HepG2 (cell line): ENCODE measurements at regions not wholly inside any gene's neighbourhood (a gene's known extent, or its start where the extent isn't known, plus 50 kb on each side); places are given as distances from the start of the nearest gene placed in this dataset.

ENCODE experiments used
- ATAC-seq: fragments of 200-7000 bp; cut with Tn5 transposase; 3 replicates; pipeline ENCODE4 v1.9.1; 2020; ENCODE audit warnings: mild to moderate bottlenecking, moderate library complexity
- BruUV-seq: library from RNA; stranded (reverse); fragments of 400-500 nt; replicated peaks from 2 replicates; lab custom pipeline; 2021; lab: Mats Ljungman, UMichigan
- CTCF ChIA-PET: fragments of 300-600 bp; formaldehyde crosslinking; extraction: SDS; loops from one replicate; lab custom pipeline; 2021; ENCODE audit warnings: low total read pairs, inconsistent platforms, low intra/inter-chr PET ratio; lab: Yijun Ruan, JAX
- POLR2A ChIA-PET: fragments of 350-600 bp; sonication (Branson Sonifier 250); formaldehyde crosslinking; loops from one replicate; lab custom pipeline; 2020; ENCODE audit warnings: antibody characterized with exemption, inconsistent platforms; lab: Yijun Ruan, JAX
- DNase-seq: peaks from one replicate; pipeline ENCODE4 v3.0.0-alpha.2; 2015; ENCODE audit warnings: low spot score
- FAIRE-seq: peaks from 3 replicates; lab custom pipeline; 2011; peaks lifted over from hg19 to GRCh38; lab: Jason Lieb, UNC
- H2AFZ ChIP-seq: one replicate; pipeline ENCODE4 v1.6.1; 2011; ENCODE audit warnings: low read length, inconsistent platforms
- H3K27ac ChIP-seq: fragments of 300-600 bp; 3 replicates; pipeline ENCODE4 v1.8.0; 2011; ENCODE audit warnings: mixed run types, mild to moderate bottlenecking, mixed read lengths, low read length, inconsistent platforms; ENCODE audit not compliant: insufficient read depth; ENCODE audit errors: extremely low read length
- H3K27me3 ChIP-seq, 2 experiments: fragments of 200-600 bp in 1 of 2; 2 replicates in 1 of 2; 3 replicates in 1 of 2; pipeline versions ENCODE4 v1.6.0 to v1.8.0; 2011; ENCODE audit warnings: low read length in 2 of 2, mild to moderate bottlenecking in 2 of 2, moderate library complexity in 2 of 2, inconsistent platforms in 1 of 2; ENCODE audit not compliant: insufficient read depth in 2 of 2, control insufficient read depth in 1 of 2
- H3K36me3 ChIP-seq, 2 experiments: fragments of 200-600 bp in 1 of 2; replicated peaks in 1 of 2; 2 replicates in 1 of 2; 3 replicates in 1 of 2; pipeline versions ENCODE4 v1.5.1 to v1.8.0; 2011; ENCODE audit warnings: low read length in 2 of 2, inconsistent platforms in 1 of 2; ENCODE audit not compliant: insufficient read depth in 2 of 2, control insufficient read depth in 1 of 2
- H3K4me1 ChIP-seq: 2 replicates; pipeline ENCODE4 v1.5.1; 2012; ENCODE audit warnings: low read length, inconsistent platforms; ENCODE audit not compliant: insufficient read depth
- H3K4me2 ChIP-seq: 2 replicates; pipeline ENCODE4 v1.6.0; 2011; ENCODE audit warnings: low read depth, low read length, inconsistent platforms
- H3K4me3 ChIP-seq, 3 experiments: fragments of 200-600 bp in 1 of 3; sonication (generic), shearing (Covaris generic) in 1 of 3; replicated peaks in 1 of 3; 2 replicates each; pipeline ENCODE4 v1.5.1; 2011 to 2016; ENCODE audit warnings: low read length in 3 of 3, inconsistent platforms in 2 of 3, low read depth in 2 of 3, mild to moderate bottlenecking in 2 of 3, control low read depth in 1 of 3, mixed read lengths in 1 of 3; ENCODE audit not compliant: insufficient read depth in 1 of 3
- H3K79me2 ChIP-seq: one replicate; pipeline ENCODE4 v1.6.1; 2011; ENCODE audit warnings: low read length, inconsistent platforms; ENCODE audit not compliant: insufficient read depth
- H3K9ac ChIP-seq: 2 replicates; pipeline ENCODE4 v1.6.0; 2011; ENCODE audit warnings: mild to moderate bottlenecking, low read depth, low read length, inconsistent platforms; ENCODE audit not compliant: insufficient read depth
- H3K9me3 ChIP-seq: 2 replicates; pipeline ENCODE4 v1.5.1; 2012; ENCODE audit warnings: mild to moderate bottlenecking, low read length
- H4K20me1 ChIP-seq: 2 replicates; pipeline ENCODE4 v1.6.0; 2011; ENCODE audit warnings: inconsistent platforms, mild to moderate bottlenecking, low read length, moderate library complexity; ENCODE audit not compliant: insufficient read depth
- MIXL1 ChIP-seq: IDR thresholded peaks from 2 replicates; pipeline ENCODE4 v1.6.1; 2016
- ZNF232 ChIP-seq: sonication (generic); formaldehyde crosslinking; IDR thresholded peaks from 2 replicates; pipeline ENCODE4 v1.4.0; 2020; ENCODE audit warnings: missing genetic modification reagents, borderline replicate concordance
- ZNF512 ChIP-seq: sonication (generic); formaldehyde crosslinking; IDR thresholded peaks from 2 replicates; pipeline ENCODE4 v1.4.0; 2020; ENCODE audit warnings: mild to moderate bottlenecking, missing genetic modification reagents
- WGBS: methylation state at CpG from one replicate; pipeline ENCODE4 v1.1.6; 2017; ENCODE audit warnings: low lambda C conversion rate; 5-methylcytosine and 5-hydroxymethylcytosine counted together
- in situ Hi-C: cut with HindIII; loops from 2 replicates; pipeline ENCODE4 v1.10.0; 2017; ENCODE audit warnings: low pct_unique_long_range_greater_than_20kb; ENCODE audit not compliant: extremely low pct_ligation_motif_present
- intact Hi-C: fragments of 100-400 bp; cut with micrococcal nuclease; formaldehyde crosslinking; loops from one replicate; pipeline ENCODE4 v1.10.0; 2022; ENCODE audit not compliant: unreplicated experiment
- TF ChIP-seq, protein P1 (sequence below): sonication (generic); formaldehyde crosslinking; IDR thresholded peaks from 2 replicates; pipeline ENCODE4 v1.5.0; 2020; ENCODE audit warnings: mild to moderate bottlenecking, missing genetic modification reagents

GRCh38 chr12:114812384-114812783 lies 128.4 kb upstream of the TBX3 start:
- Histone ChIP-seq H3K4me2 (peak overlapping the region; percentile 75), H3K9ac (peak overlapping the region; percentile 33; the same call in 1 of the 2 replicates), H2AFZ (peak overlapping the region; percentile 30), H3K27ac (no peak overlapping the region), H3K27me3 (no peaks in the 10 kb centered on the region; a peak in 1 of 5 replicates), H3K79me2 (no peaks in the 10 kb centered on the region), H3K4me3 (peak overlapping the region in 1 of 3 experiments; percentile 47; a peak in 1 of 6 replicates), H4K20me1 (no peaks in the 10 kb centered on the region), H3K36me3 (no peaks in the 10 kb centered on the region), H3K9me3 (no peaks in the 10 kb centered on the region), H3K4me1 (peaks cover 38% of the 10 kb centered on the region)
- no peak for DNase-seq
- BruUV-seq = no TSS peak
- FAIRE-seq = no peak
- intact Hi-C loops (loop anchor here (5.0 kb wide), 1 partner anchor 130 kb away; the partner anchor contains the start of gene TBX3), in situ Hi-C loops (no loop called here)
- WGBS = 76% methylated on average over 4 of the region's 4 CpGs
- CTCF ChIA-PET = no interaction called here
- POLR2A ChIA-PET = interaction anchor here (0.6 to 2.8 kb wide), 8 partner anchors 8 to 620 kb away, joined by 3 to 25 read pairs (median 4); partner anchors contain the start of gene TBX3
- TF ChIP-seq, protein P1, sequence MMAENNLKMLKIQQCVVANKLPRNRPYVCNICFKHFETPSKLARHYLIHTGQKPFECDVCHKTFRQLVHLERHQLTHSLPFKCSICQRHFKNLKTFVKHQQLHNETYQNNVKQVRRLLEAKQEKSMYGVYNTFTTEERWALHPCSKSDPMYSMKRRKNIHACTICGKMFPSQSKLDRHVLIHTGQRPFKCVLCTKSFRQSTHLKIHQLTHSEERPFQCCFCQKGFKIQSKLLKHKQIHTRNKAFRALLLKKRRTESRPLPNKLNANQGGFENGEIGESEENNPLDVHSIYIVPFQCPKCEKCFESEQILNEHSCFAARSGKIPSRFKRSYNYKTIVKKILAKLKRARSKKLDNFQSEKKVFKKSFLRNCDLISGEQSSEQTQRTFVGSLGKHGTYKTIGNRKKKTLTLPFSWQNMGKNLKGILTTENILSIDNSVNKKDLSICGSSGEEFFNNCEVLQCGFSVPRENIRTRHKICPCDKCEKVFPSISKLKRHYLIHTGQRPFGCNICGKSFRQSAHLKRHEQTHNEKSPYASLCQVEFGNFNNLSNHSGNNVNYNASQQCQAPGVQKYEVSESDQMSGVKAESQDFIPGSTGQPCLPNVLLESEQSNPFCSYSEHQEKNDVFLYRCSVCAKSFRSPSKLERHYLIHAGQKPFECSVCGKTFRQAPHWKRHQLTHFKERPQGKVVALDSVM (CRISPR knock-in tag) = peak; percentile 86
- TF ChIP-seq MIXL1 (no peak), ZNF232 (CRISPR knock-in tag) (no peak), ZNF512 (CRISPR knock-in tag) (peak; percentile 86; the same call in 1 of the 2 replicates)
- no peak for ATAC-seq
